Neural cell (in vitro differentiated cells): ENCODE measurements at regions not wholly inside any gene's neighbourhood (a gene's known extent, or its start where the extent isn't known, plus 50 kb on each side); places are given as distances from the start of the nearest gene placed in this dataset.

Experiments used
- H2AFZ ChIP-seq: fragments of 200-600, 300-800 bp; sonication (generic), shearing (Covaris generic); 2 replicates; pipeline ENCODE4 v1.6.0; 2014; ENCODE audit warnings: low read depth, mild to moderate bottlenecking, antibody characterized with exemption, low read length, moderate library complexity
- H3F3A ChIP-seq: fragments of 200-600 bp; shearing (Covaris generic); 2 replicates; pipeline ENCODE4 v1.6.1; 2016; ENCODE audit warnings: mild to moderate bottlenecking, moderate library complexity, mixed read lengths, antibody characterized with exemption, low read length; ENCODE audit not compliant: insufficient read depth, poor library complexity, severe bottlenecking
- H3K27ac ChIP-seq: fragments of 200-600, 300-800 bp; sonication (generic), shearing (Covaris generic); 2 replicates; pipeline ENCODE4 v1.5.1; 2014; ENCODE audit warnings: mild to moderate bottlenecking, low read length, moderate library complexity
- H3K27me3 ChIP-seq: fragments of 300-800, 200-600 bp; sonication (generic), shearing (Covaris generic); 2 replicates; pipeline ENCODE4 v1.6.0; 2014; ENCODE audit warnings: mild to moderate bottlenecking, low read depth, low read length, moderate library complexity; ENCODE audit not compliant: insufficient read depth
- H3K36me3 ChIP-seq: fragments of 300-800, 200-600 bp; sonication (generic), shearing (Covaris generic); 2 replicates; pipeline ENCODE4 v1.5.1; 2014; ENCODE audit warnings: mild to moderate bottlenecking, antibody characterized with exemption, low read length, moderate library complexity; ENCODE audit not compliant: insufficient read depth
- H3K4me2 ChIP-seq: fragments of 300-800, 200-600 bp; sonication (generic), shearing (Covaris generic); 2 replicates; pipeline ENCODE4 v1.6.0; 2014; ENCODE audit warnings: mild to moderate bottlenecking, low read length
- H3K4me3 ChIP-seq: fragments of 300-800, 200-600 bp; sonication (generic), shearing (Covaris generic); 2 replicates; pipeline ENCODE4 v1.5.1; 2014; ENCODE audit warnings: mild to moderate bottlenecking, low read length, moderate library complexity
- H3K79me2 ChIP-seq: fragments of 200-600 bp; shearing (Covaris generic); replicated peaks from 2 replicates; pipeline ENCODE4 v1.6.0; 2014; ENCODE audit warnings: mild to moderate bottlenecking, low read length, moderate library complexity; ENCODE audit not compliant: insufficient read depth
- H3K9ac ChIP-seq: fragments of 300-800, 200-600 bp; sonication (generic), shearing (Covaris generic); 2 replicates; pipeline ENCODE4 v1.6.1; 2016; ENCODE audit warnings: mild to moderate bottlenecking, low read length, mixed read lengths
- H3K9me2 ChIP-seq: fragments of 200-600 bp; shearing (Covaris generic); 2 replicates; pipeline ENCODE4 v1.6.1; 2016; ENCODE audit warnings: mild to moderate bottlenecking, low read length, mixed read lengths; ENCODE audit not compliant: insufficient read depth
- H3K9me3 ChIP-seq: fragments of 200-600, 300-800 bp; sonication (generic), shearing (Covaris generic); 2 replicates; pipeline ENCODE4 v1.6.1; 2016; ENCODE audit warnings: mild to moderate bottlenecking, mixed run types, low read length, moderate library complexity, mixed read lengths
- H4K20me1 ChIP-seq: fragments of 200-600 bp; shearing (Covaris generic); 2 replicates; pipeline ENCODE4 v1.6.1; 2016; ENCODE audit warnings: mild to moderate bottlenecking, mixed run types; ENCODE audit not compliant: insufficient read depth
- CTCF ChIP-seq: fragments of 450-650 bp; IDR thresholded peaks from 2 replicates; pipeline ENCODE4 v1.5.1; 2014; ENCODE audit warnings: antibody characterized with exemption, mild to moderate bottlenecking, moderate library complexity; ENCODE audit not compliant: poor library complexity, severe bottlenecking
- EP300 ChIP-seq: fragments of 450-650 bp; conservative IDR thresholded peaks from 2 replicates; pipeline ENCODE4 v1.6.1; 2014; ENCODE audit warnings: antibody characterized with exemption, mild to moderate bottlenecking, moderate library complexity; ENCODE audit not compliant: poor library complexity, severe bottlenecking
- EZH2 ChIP-seq: fragments of 200-600, 300-800 bp; shearing (Covaris generic), sonication (generic); IDR thresholded peaks from 2 replicates; pipeline ENCODE4 v1.6.1; 2014; ENCODE audit warnings: antibody characterized with exemption, low read length, borderline replicate concordance, mild to moderate bottlenecking; ENCODE audit not compliant: insufficient read depth, poor library complexity, severe bottlenecking
- MXI1 ChIP-seq: fragments of 450-650 bp; conservative IDR thresholded peaks from 2 replicates; pipeline ENCODE4 v1.6.1; 2014; ENCODE audit warnings: antibody characterized with exemption, mild to moderate bottlenecking; ENCODE audit not compliant: poor library complexity, severe bottlenecking
- POLR2AphosphoS5 ChIP-seq: IDR thresholded peaks from 2 replicates; pipeline ENCODE4 v1.6.1; 2012
- RAD21 ChIP-seq: fragments of 450-650 bp; conservative IDR thresholded peaks from 2 replicates; pipeline ENCODE4 v1.6.1; 2014; ENCODE audit warnings: antibody characterized with exemption, mild to moderate bottlenecking, moderate library complexity
- SMC3 ChIP-seq: fragments of 450-650 bp; conservative IDR thresholded peaks from 2 replicates; pipeline ENCODE4 v1.6.1; 2014; ENCODE audit warnings: antibody characterized with exemption, mild to moderate bottlenecking, moderate library complexity; ENCODE audit not compliant: poor library complexity
- TAF1 ChIP-seq: IDR thresholded peaks from 2 replicates; pipeline ENCODE4 v1.6.1; 2012; ENCODE audit warnings: low read depth
- TF ChIP-seq, protein P1 (sequence below): IDR thresholded peaks from 2 replicates; pipeline ENCODE4 v1.6.1; 2012; ENCODE audit warnings: borderline replicate concordance

DNA sequence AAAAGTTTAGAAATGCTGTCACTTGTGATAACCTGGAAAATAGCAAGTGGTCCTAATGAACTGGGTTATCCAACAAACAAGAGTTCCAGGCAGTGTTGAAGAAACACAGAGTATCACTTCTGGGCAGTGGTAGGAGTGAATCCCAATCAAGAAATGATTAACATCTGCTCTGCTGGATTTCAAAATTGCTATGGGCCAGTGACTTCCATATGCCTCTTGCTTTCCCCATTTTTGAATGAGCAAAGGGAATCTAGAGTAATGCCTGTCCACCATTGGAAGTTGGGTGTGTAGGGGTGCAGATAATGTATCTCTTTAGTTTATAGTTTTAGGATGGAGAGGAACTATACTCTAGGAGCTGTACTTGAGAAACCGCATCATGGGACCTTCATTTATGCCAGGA, 236.5 kb downstream of the RPLP1 start:
- peaks cover 9% of the 10 kb centered on the region for H3K9me3 ChIP-seq
- H3K9ac ChIP-seq: no peak overlapping the region
- H3K27me3 ChIP-seq: no peaks in the 10 kb centered on the region
- no peaks in the 10 kb centered on the region for H3K36me3 ChIP-seq
- no peak overlapping the region for H3K4me2 ChIP-seq
- no peaks in the 10 kb centered on the region for H3F3A ChIP-seq
- H4K20me1 ChIP-seq: no peaks in the 10 kb centered on the region
- no peak overlapping the region for H3K27ac ChIP-seq
- no peak overlapping the region for H3K4me3 ChIP-seq
- no peaks in the 10 kb centered on the region for H3K9me2 ChIP-seq
- no peaks in the 10 kb centered on the region for H3K79me2 ChIP-seq
- H2AFZ ChIP-seq: no peak overlapping the region
- no peak for TF ChIP-seq CTCF

DNA sequence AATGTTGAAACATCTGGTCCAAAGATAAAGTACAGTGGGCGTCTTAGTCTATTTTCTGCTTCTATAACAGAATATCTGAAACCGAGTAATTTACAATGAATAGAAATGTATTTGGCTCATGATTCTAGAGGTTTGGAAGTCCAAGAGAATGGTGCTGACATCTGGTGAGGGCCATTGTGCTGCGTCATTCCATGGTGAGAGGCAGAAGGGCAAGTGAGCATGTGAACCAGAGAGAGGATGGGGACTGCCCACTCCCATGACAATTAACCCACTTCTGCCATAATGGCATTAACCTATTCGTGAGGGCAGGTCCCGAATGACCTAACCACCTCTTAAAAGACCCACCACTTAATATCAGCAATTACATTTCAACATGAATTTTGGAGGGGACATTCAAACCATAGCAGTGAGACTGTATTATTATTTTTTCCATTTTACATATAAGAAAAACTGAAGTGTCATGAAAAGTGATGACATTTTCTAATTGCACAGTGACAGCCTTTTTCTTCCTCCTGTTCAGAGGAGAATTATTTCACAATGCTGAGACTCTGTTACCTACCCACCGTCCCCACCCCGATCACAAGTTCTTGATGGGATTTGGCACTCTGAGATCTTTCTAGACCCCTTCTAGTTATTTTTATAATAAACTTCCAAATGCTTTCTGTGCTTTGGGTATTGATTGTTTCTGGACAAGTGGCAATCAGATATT, 238.8 kb downstream of the RPLP1 start:
- no peaks in the 10 kb centered on the region for H4K20me1 ChIP-seq
- H3K27me3 ChIP-seq: no peaks in the 10 kb centered on the region
- no peak overlapping the region for H3K4me2 ChIP-seq
- no peak overlapping the region for H3K4me3 ChIP-seq
- no peak overlapping the region for H3K27ac ChIP-seq
- no peaks in the 10 kb centered on the region for H3K79me2 ChIP-seq
- H3K9ac ChIP-seq: no peak overlapping the region
- TF ChIP-seq POLR2AphosphoS5: no peak
- peaks cover 9% of the 10 kb centered on the region for H3K9me3 ChIP-seq
- H2AFZ ChIP-seq: no peak overlapping the region
- no peaks in the 10 kb centered on the region for H3F3A ChIP-seq
- no peaks in the 10 kb centered on the region for H3K9me2 ChIP-seq
- no peaks in the 10 kb centered on the region for H3K36me3 ChIP-seq

- H3K9ac ChIP-seq: no peak overlapping the region
- H2AFZ ChIP-seq: no peak overlapping the region
- no peaks in the 10 kb centered on the region for H3K27me3 ChIP-seq
- no peak overlapping the region for H3K4me3 ChIP-seq
- H3K27ac ChIP-seq: no peak overlapping the region
- no peaks in the 10 kb centered on the region for H3K36me3 ChIP-seq
- no peaks in the 10 kb centered on the region for H3F3A ChIP-seq
- H3K79me2 ChIP-seq: no peaks in the 10 kb centered on the region
- H3K9me3 ChIP-seq: peaks cover 9% of the 10 kb centered on the region
- H3K9me2 ChIP-seq: no peaks in the 10 kb centered on the region
- TF ChIP-seq EZH2 (no peak), EP300 (no peak), SMC3 (no peak), TAF1 (no peak), MXI1 (no peak), POLR2AphosphoS5 (no peak), CTCF (no peak), RAD21 (no peak)
- TF ChIP-seq, protein P1, sequence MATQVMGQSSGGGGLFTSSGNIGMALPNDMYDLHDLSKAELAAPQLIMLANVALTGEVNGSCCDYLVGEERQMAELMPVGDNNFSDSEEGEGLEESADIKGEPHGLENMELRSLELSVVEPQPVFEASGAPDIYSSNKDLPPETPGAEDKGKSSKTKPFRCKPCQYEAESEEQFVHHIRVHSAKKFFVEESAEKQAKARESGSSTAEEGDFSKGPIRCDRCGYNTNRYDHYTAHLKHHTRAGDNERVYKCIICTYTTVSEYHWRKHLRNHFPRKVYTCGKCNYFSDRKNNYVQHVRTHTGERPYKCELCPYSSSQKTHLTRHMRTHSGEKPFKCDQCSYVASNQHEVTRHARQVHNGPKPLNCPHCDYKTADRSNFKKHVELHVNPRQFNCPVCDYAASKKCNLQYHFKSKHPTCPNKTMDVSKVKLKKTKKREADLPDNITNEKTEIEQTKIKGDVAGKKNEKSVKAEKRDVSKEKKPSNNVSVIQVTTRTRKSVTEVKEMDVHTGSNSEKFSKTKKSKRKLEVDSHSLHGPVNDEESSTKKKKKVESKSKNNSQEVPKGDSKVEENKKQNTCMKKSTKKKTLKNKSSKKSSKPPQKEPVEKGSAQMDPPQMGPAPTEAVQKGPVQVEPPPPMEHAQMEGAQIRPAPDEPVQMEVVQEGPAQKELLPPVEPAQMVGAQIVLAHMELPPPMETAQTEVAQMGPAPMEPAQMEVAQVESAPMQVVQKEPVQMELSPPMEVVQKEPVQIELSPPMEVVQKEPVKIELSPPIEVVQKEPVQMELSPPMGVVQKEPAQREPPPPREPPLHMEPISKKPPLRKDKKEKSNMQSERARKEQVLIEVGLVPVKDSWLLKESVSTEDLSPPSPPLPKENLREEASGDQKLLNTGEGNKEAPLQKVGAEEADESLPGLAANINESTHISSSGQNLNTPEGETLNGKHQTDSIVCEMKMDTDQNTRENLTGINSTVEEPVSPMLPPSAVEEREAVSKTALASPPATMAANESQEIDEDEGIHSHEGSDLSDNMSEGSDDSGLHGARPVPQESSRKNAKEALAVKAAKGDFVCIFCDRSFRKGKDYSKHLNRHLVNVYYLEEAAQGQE: no peak
- H3K4me2 ChIP-seq: no peak overlapping the region
- no peaks in the 10 kb centered on the region for H4K20me1 ChIP-seq
These were observed 239.7 kb downstream of the RPLP1 start for GRCh38 chr15:69692342-69692741.
